IMR-90 (cell line): ENCODE measurements at regions not wholly inside any gene's neighbourhood (a gene's known extent, or its start where the extent isn't known, plus 50 kb on each side); places are given as distances from the start of the nearest gene placed in this dataset.

Experiments used
- ATAC-seq: fragments of 200-7000 bp; cut with Tn5 transposase; 2 replicates; pipeline ENCODE4 v1.9.1; 2020; ENCODE audit warnings: low read depth, mild to moderate bottlenecking, moderate library complexity
- BruUV-seq: library from RNA; stranded (reverse); fragments of 400-500 nt; replicated peaks from 2 replicates; lab custom pipeline; 2021; lab: Mats Ljungman, UMichigan
- CTCF ChIA-PET: fragments of 300-600 bp; formaldehyde crosslinking; extraction: SDS; loops from one replicate; lab custom pipeline; 2021; ENCODE audit warnings: antibody characterized with exemption; lab: Yijun Ruan, JAX
- POLR2A ChIA-PET: fragments of 300-600 bp; sonication (Branson Sonifier 250); formaldehyde crosslinking; loops from one replicate; lab custom pipeline; 2022; ENCODE audit warnings: antibody characterized with exemption; ENCODE audit not compliant: unreplicated experiment; lab: Charles Lee
- DNase-seq: peaks from one replicate; pipeline ENCODE4 v3.0.0; 2013
- H2AFZ ChIP-seq: replicated peaks from 2 replicates; pipeline ENCODE3; 2013; ENCODE audit warnings: low read length, mild to moderate bottlenecking; ENCODE audit not compliant: poor library complexity
- H2AK5ac ChIP-seq: 2 replicates; pipeline ENCODE4 v1.6.1; 2013; ENCODE audit warnings: low read depth, low read length, inconsistent platforms
- H2AK9ac ChIP-seq: replicated peaks from 2 replicates; pipeline ENCODE3; 2013; ENCODE audit warnings: mild to moderate bottlenecking, low read depth, low read length, moderate library complexity; ENCODE audit not compliant: poor library complexity
- H2BK120ac ChIP-seq: 2 replicates; pipeline ENCODE4 v1.6.1; 2013; ENCODE audit warnings: low read depth, low read length, inconsistent platforms
- H2BK15ac ChIP-seq: 3 replicates; pipeline ENCODE4 v1.6.1; 2013; ENCODE audit warnings: low read depth, low read length, inconsistent platforms
- H2BK20ac ChIP-seq: 2 replicates; pipeline ENCODE4 v1.6.1; 2013; ENCODE audit warnings: low read depth, mild to moderate bottlenecking, inconsistent platforms, low read length, moderate library complexity
- H2BK5ac ChIP-seq: 2 replicates; pipeline ENCODE4 v1.6.1; 2013; ENCODE audit warnings: mild to moderate bottlenecking, low read depth, low read length, inconsistent platforms; ENCODE audit not compliant: poor library complexity, severe bottlenecking
- H3K14ac ChIP-seq: replicated peaks from 2 replicates; pipeline ENCODE4 v1.6.1; 2013; ENCODE audit warnings: low read depth, low read length, inconsistent platforms
- H3K18ac ChIP-seq: 2 replicates; pipeline ENCODE4 v1.6.1; 2013; ENCODE audit warnings: low read depth, low read length, control low read depth
- H3K23ac ChIP-seq: 2 replicates; pipeline ENCODE4 v1.6.1; 2013; ENCODE audit warnings: low read depth, low read length, inconsistent platforms
- H3K27ac ChIP-seq: 2 replicates; pipeline ENCODE4 v1.5.1; 2013; ENCODE audit warnings: mild to moderate bottlenecking, control low read depth, low read length; ENCODE audit not compliant: insufficient read depth
- H3K27me3 ChIP-seq: 2 replicates; pipeline ENCODE4 v1.6.1; 2013; ENCODE audit warnings: low read length; ENCODE audit not compliant: control insufficient read depth, insufficient read depth
- H3K36me3 ChIP-seq: 2 replicates; pipeline ENCODE4 v1.6.1; 2013; ENCODE audit warnings: low read length, mixed read lengths; ENCODE audit not compliant: control insufficient read depth, insufficient read depth
- H3K4ac ChIP-seq: 2 replicates; pipeline ENCODE4 v1.6.1; 2013; ENCODE audit warnings: low read depth, low read length, inconsistent platforms
- H3K4me1 ChIP-seq: 2 replicates; pipeline ENCODE4 v1.6.1; 2013; ENCODE audit warnings: low read length, mixed read lengths; ENCODE audit not compliant: control insufficient read depth, insufficient read depth
- H3K4me2 ChIP-seq: 2 replicates; pipeline ENCODE4 v1.6.1; 2013; ENCODE audit warnings: low read depth, mild to moderate bottlenecking, control low read depth, low read length, moderate library complexity
- H3K4me3 ChIP-seq: 2 replicates; pipeline ENCODE4 v1.5.1; 2013; ENCODE audit warnings: low read depth, mild to moderate bottlenecking, control low read depth, low read length, moderate library complexity; ENCODE audit not compliant: insufficient read depth
- H3K56ac ChIP-seq: 2 replicates; pipeline ENCODE4 v1.6.1; 2013; ENCODE audit warnings: low read length, inconsistent platforms; ENCODE audit not compliant: insufficient read depth; ENCODE audit errors: extremely low read depth
- H3K79me1 ChIP-seq, 2 experiments: 2 replicates each; pipeline ENCODE4 v1.6.1; 2013; ENCODE audit warnings: low read length in 2 of 2, inconsistent platforms in 1 of 2, low read depth in 1 of 2
- H3K9ac ChIP-seq: 2 replicates; pipeline ENCODE4 v1.6.1; 2013; ENCODE audit warnings: low read depth, low read length, control low read depth
- H3K9me1 ChIP-seq: 2 replicates; pipeline ENCODE4 v1.6.1; 2013; ENCODE audit warnings: low read length, inconsistent platforms; ENCODE audit not compliant: insufficient read depth
- H3K9me3 ChIP-seq: 2 replicates; pipeline ENCODE4 v1.6.1; 2013; ENCODE audit warnings: low read length; ENCODE audit not compliant: control insufficient read depth, insufficient read depth
- H4K20me1 ChIP-seq: 2 replicates; pipeline ENCODE4 v1.6.1; 2013; ENCODE audit warnings: low read length, inconsistent platforms; ENCODE audit not compliant: insufficient read depth
- H4K5ac ChIP-seq: 2 replicates; pipeline ENCODE4 v1.6.1; 2013; ENCODE audit warnings: mild to moderate bottlenecking, low read depth, low read length, control low read depth
- H4K8ac ChIP-seq, 2 experiments: 2 replicates each; pipeline ENCODE4 v1.6.1; 2013; ENCODE audit warnings: low read depth in 2 of 2, low read length in 2 of 2, control low read depth in 1 of 2, inconsistent platforms in 1 of 2
- H4K91ac ChIP-seq: 2 replicates; pipeline ENCODE4 v1.6.1; 2013; ENCODE audit warnings: low read depth, low read length, inconsistent platforms; ENCODE audit not compliant: insufficient read depth
- FOS ChIP-seq: fragments of 150-350 bp; IDR thresholded peaks from 2 replicates; pipeline ENCODE4 v1.6.1; 2016; ENCODE audit warnings: low read depth, low read length
- MXI1 ChIP-seq: IDR thresholded peaks from 2 replicates; pipeline ENCODE4 v1.6.1; 2012; ENCODE audit warnings: low read depth, mild to moderate bottlenecking, low read length, moderate library complexity, borderline replicate concordance
- NFE2L2 ChIP-seq: fragments of 150-350 bp; IDR thresholded peaks from 2 replicates; pipeline ENCODE4 v1.6.1; 2016; ENCODE audit warnings: low read depth, mild to moderate bottlenecking, low read length
- RAD21 ChIP-seq: IDR thresholded peaks from 2 replicates; pipeline ENCODE4 v1.6.1; 2012; ENCODE audit warnings: low read length, improper control_type of control experiment
- RCOR1 ChIP-seq: IDR thresholded peaks from 2 replicates; pipeline ENCODE4 v1.6.1; 2012; ENCODE audit warnings: mild to moderate bottlenecking, low read length, improper control_type of control experiment; ENCODE audit not compliant: insufficient replicate concordance
- WGBS, 2 experiments: methylation state at CpG; one replicate each; pipeline versions ENCODE4 v1.1.5 to v1.1.7; 2013; ENCODE audit warnings: missing lambda C conversion rate in 2 of 2; ENCODE audit not compliant: insufficient read length in 1 of 2; ENCODE audit errors: extremely low coverage in 2 of 2; 5-methylcytosine and 5-hydroxymethylcytosine counted together
- dilution Hi-C: fragments of 300-500 bp; cut with HindIII; formaldehyde crosslinking; loops from one replicate; pipeline ENCODE4 v1.14.3; 2018; ENCODE audit warnings: low sequenced_read_pairs; ENCODE audit not compliant: unreplicated experiment
- in situ Hi-C: fragments of 300-500 bp; cut with MboI; formaldehyde crosslinking; loops from 3 replicates; pipeline ENCODE4 v1.14.3; 2019; ENCODE audit warnings: low sequenced_read_pairs, inconsistent platforms, mixed read lengths
- intact Hi-C: fragments of 100-400 bp; cut with micrococcal nuclease; formaldehyde crosslinking; loops from 2 replicates; pipeline ENCODE4 v1.10.0; 2022
- TF ChIP-seq, protein P1 (sequence below): fragments of 150-350 bp; IDR thresholded peaks from 2 replicates; pipeline ENCODE4 v1.6.1; 2017; ENCODE audit warnings: mild to moderate bottlenecking, antibody characterized with exemption, low read length, low read depth

GRCh38 chr18:7370375-7370774 is 139.5 kb downstream of the LRRC30 start:
- Histone ChIP-seq H3K4me2 (no peak overlapping the region), H3K14ac (no peak overlapping the region), H3K9me3 (peaks cover 2% of the 10 kb centered on the region; the same call in 1 of the 2 replicates), H2AK5ac (no peak overlapping the region), H2BK20ac (no peak overlapping the region), H3K4me3 (no peak overlapping the region), H3K4ac (no peak overlapping the region), H2AK9ac (no peak overlapping the region), H3K9ac (no peak overlapping the region), H2BK5ac (no peak overlapping the region), H3K23ac (no peak overlapping the region), H3K18ac (no peak overlapping the region), H2BK15ac (no peak overlapping the region), H2AFZ (no peak overlapping the region), H3K4me1 (no peaks in the 10 kb centered on the region), H3K9me1 (no peaks in the 10 kb centered on the region), H4K20me1 (no peaks in the 10 kb centered on the region), H3K27me3 (no peaks in the 10 kb centered on the region), H3K36me3 (no peaks in the 10 kb centered on the region), H3K27ac (no peak overlapping the region), H3K79me1 (no peaks in the 10 kb centered on the region), H4K91ac (no peak overlapping the region), H4K5ac (no peak overlapping the region), H2BK120ac (no peak overlapping the region), H3K56ac (no peak overlapping the region), H4K8ac (no peak overlapping the region)
- no TSS peak for BruUV-seq
- no CpG with 5 or more reads among the region's 7 CpGs for WGBS, 2 experiments
- TF ChIP-seq MXI1 (no peak), RAD21 (no peak), NFE2L2 (no peak), FOS (no peak), RCOR1 (no peak)
- TF ChIP-seq, protein P1, sequence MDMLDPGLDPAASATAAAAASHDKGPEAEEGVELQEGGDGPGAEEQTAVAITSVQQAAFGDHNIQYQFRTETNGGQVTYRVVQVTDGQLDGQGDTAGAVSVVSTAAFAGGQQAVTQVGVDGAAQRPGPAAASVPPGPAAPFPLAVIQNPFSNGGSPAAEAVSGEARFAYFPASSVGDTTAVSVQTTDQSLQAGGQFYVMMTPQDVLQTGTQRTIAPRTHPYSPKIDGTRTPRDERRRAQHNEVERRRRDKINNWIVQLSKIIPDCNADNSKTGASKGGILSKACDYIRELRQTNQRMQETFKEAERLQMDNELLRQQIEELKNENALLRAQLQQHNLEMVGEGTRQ, result no peak
- no peak for DNase-seq
- in situ Hi-C loops (no loop called here), dilution Hi-C loops (no loop called here), intact Hi-C loops (no loop called here)
- ChIA-PET POLR2A (no interaction called here), CTCF (no interaction called here)
- no peak for ATAC-seq
